NCI-H345 treated with DMSO at 0.1 percent for 48 hours (cell line): ENCODE measurements at regions not wholly inside any gene's neighbourhood (a gene's known extent, or its start where the extent isn't known, plus 50 kb on each side); places are given as distances from the start of the nearest gene placed in this dataset.
"Not testable (repeated sequence)": the region's sequence is repeated elsewhere in the genome, so short reads cannot be mapped to it uniquely, and the experiment has no call there.

ENCODE experiments used
- DNase-seq: peaks from one replicate; lab custom pipeline; 2025; ENCODE audit not compliant: unreplicated experiment; lab: John Stamatoyannopoulos, UW

- DNase-seq = no peak
Measured at GRCh38 chrX:102784550-102784949, 64.0 kb downstream of the GPRASP3 start.

DNA sequence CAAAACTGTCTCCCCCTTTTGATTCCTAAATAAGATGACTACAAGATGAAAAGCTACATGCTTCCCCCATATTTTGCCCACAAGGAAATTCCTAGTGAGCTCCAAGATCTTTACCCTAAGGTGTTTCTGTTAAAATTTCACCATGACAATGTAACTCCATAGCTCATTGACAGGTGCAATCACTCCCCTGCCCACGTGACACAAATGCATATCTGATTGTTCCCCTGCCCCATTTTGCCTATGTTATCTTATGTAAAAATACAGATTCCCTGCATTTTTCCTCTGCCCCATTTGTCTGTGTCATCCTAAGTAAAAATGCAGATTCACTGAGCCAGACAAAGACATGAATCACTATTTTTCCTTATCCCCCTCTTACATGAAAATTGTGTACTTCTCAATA lies 66.7 kb downstream of the GPRASP3 start:
- DNase-seq = no peak

GRCh38 chrX:102808336-102808735 lies 87.8 kb downstream of the GPRASP3 start:
- DNase-seq = no peak

GRCh38 chrX:102818269-102818668 lies 97.7 kb downstream of the GPRASP3 start:
- DNase-seq = not testable (repeated sequence)

GRCh38 chrX:102832661-102833060 lies 104.4 kb upstream of the RAB40AL start:
- no peak for DNase-seq

GRCh38 chrX:102833136-102833535 lies 103.9 kb upstream of the RAB40AL start:
- DNase-seq = no peak

GRCh38 chrX:102835504-102836146 lies 101.4 kb upstream of the RAB40AL start:
- DNase-seq = no peak

GRCh38 chrX:102837847-102838246 lies 99.2 kb upstream of the RAB40AL start:
- no peak for DNase-seq

GRCh38 chrX:102840871-102841705 lies 96.0 kb upstream of the RAB40AL start:
- DNase-seq = no peak

DNA sequence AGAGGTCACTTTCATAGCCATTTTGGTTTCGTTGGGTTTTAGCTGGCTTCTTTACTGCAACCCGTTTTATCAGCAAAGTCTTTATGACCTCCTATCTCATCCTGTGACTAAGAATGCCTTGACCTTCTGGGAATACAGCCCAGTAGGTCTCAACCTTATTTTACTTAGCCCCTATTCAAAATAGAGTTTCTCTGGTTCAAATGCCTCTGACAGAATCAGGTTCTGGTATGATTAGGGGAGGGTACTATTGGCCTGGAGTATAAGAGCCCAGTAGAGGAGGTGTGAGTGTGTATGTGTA lies 95.4 kb upstream of the RAB40AL start:
- DNase-seq = no peak

DNA sequence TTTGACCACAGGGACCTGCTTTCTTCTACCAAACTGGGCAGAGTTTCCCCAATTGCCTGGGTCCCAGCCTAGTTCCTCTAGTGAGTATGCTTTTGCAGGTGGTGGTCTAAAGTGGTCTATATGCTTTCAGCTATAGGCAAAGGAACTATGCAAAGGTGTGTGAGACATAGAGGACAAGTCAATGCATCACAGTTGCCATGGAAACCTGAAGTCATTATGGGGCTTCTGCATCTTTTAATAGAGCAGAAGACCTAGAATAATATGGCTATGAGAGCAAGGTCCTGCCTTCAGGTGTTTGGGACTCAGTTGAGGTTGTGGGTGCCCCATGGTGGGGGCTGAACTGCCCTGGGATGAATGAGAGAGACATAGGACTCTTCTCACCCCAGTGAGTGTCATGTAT lies 92.1 kb upstream of the RAB40AL start:
- no peak for DNase-seq

DNA sequence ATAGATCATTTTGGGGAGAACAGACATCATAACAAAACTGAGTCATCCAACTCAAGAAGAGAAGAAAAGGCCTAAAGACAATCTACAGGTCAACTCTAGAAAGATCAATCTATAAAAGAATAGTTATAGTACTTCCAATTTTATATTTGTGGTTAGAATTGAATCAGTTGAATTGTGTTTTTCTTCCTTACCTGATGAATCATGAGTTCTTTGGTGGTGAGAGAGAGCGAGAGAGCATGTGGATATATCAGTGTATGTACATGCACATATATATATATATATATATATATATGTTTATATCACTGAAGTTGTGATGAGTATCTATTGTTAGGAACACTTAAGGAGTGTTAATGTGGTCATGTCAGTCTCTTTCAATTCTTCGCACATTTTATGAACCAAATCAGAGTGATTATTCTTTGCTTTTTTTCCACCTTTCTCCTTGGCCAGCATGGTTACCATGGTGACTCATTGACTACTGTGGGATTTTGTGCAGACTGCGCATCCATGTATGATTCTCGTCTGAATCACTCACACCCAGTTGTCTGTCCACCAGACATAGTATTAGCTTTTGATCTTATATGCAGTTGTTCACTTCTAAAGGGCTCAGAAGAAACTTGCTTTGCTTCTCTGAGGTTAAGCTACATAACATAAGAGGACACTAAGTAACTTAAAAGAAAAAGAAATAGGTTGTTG lies 90.4 kb upstream of the RAB40AL start:
- no peak for DNase-seq

DNA sequence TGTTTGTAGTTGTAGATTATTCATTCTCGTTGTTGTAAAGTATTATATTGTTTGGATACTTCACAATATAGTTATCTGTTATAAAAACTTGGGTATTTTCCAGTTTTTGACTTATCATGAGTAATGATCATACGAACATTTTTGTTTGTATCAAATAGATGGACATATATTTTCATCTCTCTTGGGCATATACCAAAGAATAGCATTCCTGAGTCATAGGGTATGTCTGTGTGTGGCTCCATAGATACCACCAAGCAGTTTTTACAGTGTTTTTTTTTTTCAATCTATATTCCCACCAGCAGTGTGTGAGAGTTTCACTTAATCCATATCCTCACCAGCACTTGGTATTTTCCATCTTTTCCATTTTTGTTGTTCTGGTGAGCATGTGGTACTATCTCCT lies 89.7 kb upstream of the RAB40AL start:
- DNase-seq = no peak

DNA sequence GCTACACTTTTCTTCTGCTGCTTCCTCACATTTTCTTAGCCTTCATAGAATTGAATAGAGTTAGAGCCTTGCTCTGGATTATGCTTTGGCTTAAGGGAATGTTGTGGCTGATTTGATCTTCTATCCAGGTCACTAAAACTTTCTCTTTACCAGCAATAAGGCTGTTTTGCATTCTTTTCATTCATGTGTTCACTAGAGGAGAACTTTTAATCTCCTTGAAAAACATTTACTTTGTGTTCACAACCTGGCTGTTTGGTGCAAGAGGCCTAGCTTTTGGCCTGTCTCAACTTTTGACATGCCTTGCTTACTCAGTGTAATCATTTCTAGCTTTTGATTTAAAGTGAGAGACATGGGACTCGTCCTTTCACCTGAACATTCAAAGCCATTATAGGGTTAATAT lies 87.7 kb upstream of the RAB40AL start:
- no peak for DNase-seq

DNA sequence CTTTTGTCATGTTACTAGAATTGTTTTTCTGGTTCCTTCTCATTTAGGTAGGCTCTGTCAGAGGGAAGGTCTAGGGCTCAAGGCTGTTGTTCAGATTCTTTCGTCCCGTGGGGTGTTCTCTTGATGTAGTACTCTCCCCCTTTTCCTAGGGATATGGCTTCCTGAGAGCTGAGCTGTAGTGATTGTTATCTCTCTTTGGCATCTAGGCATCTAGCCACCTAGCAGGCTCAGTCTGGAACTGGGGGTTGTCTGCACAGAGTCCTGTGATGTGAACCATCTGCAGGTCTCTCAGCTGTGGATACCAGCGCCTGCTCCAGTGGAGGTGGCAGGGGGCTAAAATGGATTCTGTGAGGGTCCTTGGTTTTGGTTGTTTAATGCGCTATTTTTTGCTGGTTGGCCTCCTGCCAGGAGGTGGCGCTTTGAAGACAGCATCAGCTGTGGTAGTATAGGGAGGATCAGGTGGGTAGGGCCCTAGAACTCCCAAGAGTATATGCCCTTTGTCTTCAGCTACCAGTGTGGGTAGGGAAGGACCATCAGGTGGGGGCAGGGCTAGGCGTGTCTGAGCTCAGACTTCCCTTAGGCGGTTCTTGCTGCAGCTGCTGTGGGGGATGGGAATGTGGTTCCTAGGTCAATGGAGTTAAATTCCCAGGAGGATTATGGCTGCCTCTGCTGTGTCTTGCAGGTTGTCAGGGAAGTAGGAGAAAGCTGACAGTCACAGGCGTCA lies 78.1 kb upstream of the RAB40AL start:
- DNase-seq = not testable (repeated sequence)

DNA sequence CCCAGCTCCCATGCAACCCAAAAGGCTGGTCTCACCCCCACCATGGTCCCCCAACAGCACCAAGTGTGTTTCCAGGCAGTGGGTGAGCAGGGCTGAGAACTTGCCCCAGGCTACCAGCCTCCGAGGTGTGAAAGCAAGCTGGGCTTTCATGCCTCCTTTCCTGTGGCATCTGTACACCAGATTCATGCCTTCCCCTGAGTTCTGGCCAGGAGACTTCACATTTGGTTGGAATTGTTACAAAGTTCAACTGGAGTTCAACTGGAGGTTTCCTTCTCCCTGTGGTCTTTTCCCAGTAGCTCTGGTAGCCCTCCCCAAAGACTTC lies 77.6 kb upstream of the RAB40AL start:
- DNase-seq = no peak

- no peak for DNase-seq
Measured at GRCh38 chrX:102860235-102860634, 76.8 kb upstream of the RAB40AL start.

- DNase-seq = peak; percentile 18
Measured at GRCh38 chrX:102863735-102864134, 73.3 kb upstream of the RAB40AL start.

DNA sequence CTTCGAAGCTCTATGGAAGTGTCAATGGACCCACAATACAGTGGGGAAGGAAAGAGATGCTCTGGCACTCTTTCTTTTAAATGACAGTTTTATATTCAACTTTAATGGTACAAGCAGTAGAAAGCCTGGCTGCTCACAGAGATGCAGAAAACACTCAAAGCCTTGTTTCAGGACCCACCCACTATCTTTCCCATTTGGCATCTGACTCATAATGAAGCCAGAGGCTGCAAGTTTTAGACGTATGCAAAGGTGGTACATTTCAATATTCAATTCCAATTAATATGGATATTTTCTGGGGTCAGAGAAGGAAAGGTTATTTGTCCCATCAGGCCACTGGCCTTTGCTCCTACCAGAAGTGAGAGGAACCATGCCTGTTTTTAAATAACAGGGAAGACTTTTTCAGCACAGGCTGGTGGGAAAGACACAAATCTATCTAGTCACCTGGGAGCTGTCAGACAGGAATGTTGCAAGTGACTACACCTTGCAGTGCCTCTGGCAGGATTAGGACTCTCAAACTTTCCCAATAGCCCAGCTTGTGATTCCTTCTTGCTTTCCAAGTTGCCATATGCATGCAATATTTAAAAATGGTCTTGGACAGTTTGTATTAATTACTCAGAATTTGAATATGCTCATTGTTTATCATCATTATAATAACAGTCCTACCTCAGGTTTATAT lies 70.0 kb upstream of the RAB40AL start:
- no peak for DNase-seq

- DNase-seq = no peak
Measured at GRCh38 chrX:102883491-102883890, 53.6 kb upstream of the RAB40AL start.
